NOMO-1 treated with DMSO at 0.1 percent for 48 hours (cell line): ENCODE measurements at regions not wholly inside any gene's neighbourhood (a gene's known extent, or its start where the extent isn't known, plus 50 kb on each side); places are given as distances from the start of the nearest gene placed in this dataset.
"Not testable (repeated sequence)": the region's sequence is repeated elsewhere in the genome, so short reads cannot be mapped to it uniquely, and the experiment has no call there.

ENCODE experiments used
- DNase-seq: peaks from one replicate; lab custom pipeline; 2025; ENCODE audit not compliant: unreplicated experiment; lab: John Stamatoyannopoulos, UW

- no peak for DNase-seq
These were observed 159.3 kb upstream of the NR2F2 start for GRCh38 chr15:96170979-96171739.

GRCh38 chr15:96171853-96172296 lies 158.6 kb upstream of the NR2F2 start:
- no peak for DNase-seq

GRCh38 chr15:96172417-96172816 lies 158.1 kb upstream of the NR2F2 start:
- no peak for DNase-seq

GRCh38 chr15:96176831-96177230 lies 153.7 kb upstream of the NR2F2 start:
- DNase-seq, result no peak

- DNase-seq, result no peak
These were observed 153.2 kb upstream of the NR2F2 start for GRCh38 chr15:96177279-96177678.

- DNase-seq, result no peak
These were observed 150.3 kb upstream of the NR2F2 start for GRCh38 chr15:96180087-96180748.

GRCh38 chr15:96181217-96181616 lies 149.3 kb upstream of the NR2F2 start:
- DNase-seq, result no peak

- DNase-seq, result no peak
These were observed 148.6 kb upstream of the NR2F2 start for GRCh38 chr15:96181873-96182301.

GRCh38 chr15:96182736-96183513 lies 147.6 kb upstream of the NR2F2 start:
- DNase-seq, result no peak

- DNase-seq, result no peak
These were observed 147.0 kb upstream of the NR2F2 start for GRCh38 chr15:96183514-96183850.

- no peak for DNase-seq
These were observed 146.6 kb upstream of the NR2F2 start for GRCh38 chr15:96183867-96184266.

- no peak for DNase-seq
These were observed 146.2 kb upstream of the NR2F2 start for GRCh38 chr15:96184297-96184696.

GRCh38 chr15:96186105-96186504 lies 144.4 kb upstream of the NR2F2 start:
- DNase-seq, result no peak

GRCh38 chr15:96187341-96188305 lies 142.9 kb upstream of the NR2F2 start:
- no peak for DNase-seq

GRCh38 chr15:96197721-96198120 lies 132.8 kb upstream of the NR2F2 start:
- no peak for DNase-seq

GRCh38 chr15:96199111-96199510 lies 131.4 kb upstream of the NR2F2 start:
- no peak for DNase-seq

- no peak for DNase-seq
These were observed 130.0 kb upstream of the NR2F2 start for GRCh38 chr15:96200357-96200967.

GRCh38 chr15:96201696-96202095 lies 128.8 kb upstream of the NR2F2 start:
- DNase-seq, result no peak

- not testable (repeated sequence) for DNase-seq
These were observed 124.9 kb upstream of the NR2F2 start for GRCh38 chr15:96205588-96205987.

- DNase-seq, result no peak
These were observed 123.0 kb upstream of the NR2F2 start for GRCh38 chr15:96207377-96208006.
